DOHH2 (cell line): ENCODE measurements at regions not wholly inside any gene's neighbourhood (a gene's known extent, or its start where the extent isn't known, plus 50 kb on each side); places are given as distances from the start of the nearest gene placed in this dataset.

ENCODE experiments used
- H3F3A ChIP-seq: fragments of 200-600 bp; sonication (generic), shearing (Covaris generic); 2 replicates; pipeline ENCODE4 v1.6.0; 2016; ENCODE audit warnings: antibody characterized with exemption, mild to moderate bottlenecking; ENCODE audit not compliant: control insufficient read depth, insufficient read depth
- H3K27ac ChIP-seq: fragments of 200-600 bp; sonication (generic); 2 replicates; pipeline ENCODE4 v1.5.1; 2014; ENCODE audit warnings: low read depth, mild to moderate bottlenecking, low read length, moderate library complexity
- H3K27me3 ChIP-seq: fragments of 200-600 bp; sonication (generic); 2 replicates; pipeline ENCODE4 v1.6.1; 2014; ENCODE audit warnings: mild to moderate bottlenecking, low read length, mixed read lengths; ENCODE audit not compliant: control insufficient read depth
- H3K36me3 ChIP-seq: fragments of 200-600 bp; sonication (generic); 2 replicates; pipeline ENCODE4 v1.6.1; 2014; ENCODE audit warnings: mild to moderate bottlenecking, low read length, moderate library complexity, mixed read lengths; ENCODE audit not compliant: control insufficient read depth
- H3K4me1 ChIP-seq: fragments of 200-600 bp; sonication (generic); 2 replicates; pipeline ENCODE4 v1.6.1; 2014; ENCODE audit warnings: mild to moderate bottlenecking, low read length, mixed read lengths; ENCODE audit not compliant: control insufficient read depth
- H3K4me2 ChIP-seq: fragments of 200-600 bp; sonication (generic); 2 replicates; pipeline ENCODE4 v1.6.0; 2014; ENCODE audit warnings: mild to moderate bottlenecking, low read length, moderate library complexity
- H3K4me3 ChIP-seq: fragments of 200-600 bp; sonication (generic); 2 replicates; pipeline ENCODE4 v1.5.1; 2014; ENCODE audit warnings: mild to moderate bottlenecking, low read length, mixed read lengths
- H3K79me2 ChIP-seq: fragments of 200-600 bp; sonication (generic); 2 replicates; pipeline ENCODE4 v1.6.1; 2014; ENCODE audit warnings: mild to moderate bottlenecking, low read length, mixed read lengths; ENCODE audit not compliant: control insufficient read depth
- H3K9me2 ChIP-seq: fragments of 200-600 bp; sonication (generic); replicated peaks from 2 replicates; pipeline ENCODE4 v1.6.1; 2014; ENCODE audit warnings: mild to moderate bottlenecking, low read length, mixed read lengths; ENCODE audit not compliant: control insufficient read depth
- H3K9me3 ChIP-seq: fragments of 200-600 bp; sonication (generic); 2 replicates; pipeline ENCODE4 v1.6.1; 2014; ENCODE audit warnings: antibody characterized with exemption, low read length, mixed read lengths; ENCODE audit not compliant: control insufficient read depth, insufficient read depth
- H4K20me1 ChIP-seq: fragments of 200-600 bp; sonication (generic); 2 replicates; pipeline ENCODE4 v1.6.0; 2014; ENCODE audit warnings: low read depth, mild to moderate bottlenecking, antibody characterized with exemption, low read length, moderate library complexity; ENCODE audit not compliant: control insufficient read depth, insufficient read depth
- EZH2phosphoT487 ChIP-seq: fragments of 200-600 bp; sonication (generic); IDR thresholded peaks from 2 replicates; pipeline ENCODE4 v1.6.1; 2017; ENCODE audit warnings: borderline replicate concordance, mild to moderate bottlenecking, antibody characterized with exemption, low read length, moderate library complexity, mixed read lengths
- TF ChIP-seq, protein P1 (sequence below): fragments of 200-600 bp; sonication (generic); IDR thresholded peaks from one replicate; pipeline ENCODE4 v1.5.1; 2014; ENCODE audit warnings: antibody characterized with exemption, mild to moderate bottlenecking, low read depth, low read length; ENCODE audit not compliant: poor library complexity, severe bottlenecking

DNA sequence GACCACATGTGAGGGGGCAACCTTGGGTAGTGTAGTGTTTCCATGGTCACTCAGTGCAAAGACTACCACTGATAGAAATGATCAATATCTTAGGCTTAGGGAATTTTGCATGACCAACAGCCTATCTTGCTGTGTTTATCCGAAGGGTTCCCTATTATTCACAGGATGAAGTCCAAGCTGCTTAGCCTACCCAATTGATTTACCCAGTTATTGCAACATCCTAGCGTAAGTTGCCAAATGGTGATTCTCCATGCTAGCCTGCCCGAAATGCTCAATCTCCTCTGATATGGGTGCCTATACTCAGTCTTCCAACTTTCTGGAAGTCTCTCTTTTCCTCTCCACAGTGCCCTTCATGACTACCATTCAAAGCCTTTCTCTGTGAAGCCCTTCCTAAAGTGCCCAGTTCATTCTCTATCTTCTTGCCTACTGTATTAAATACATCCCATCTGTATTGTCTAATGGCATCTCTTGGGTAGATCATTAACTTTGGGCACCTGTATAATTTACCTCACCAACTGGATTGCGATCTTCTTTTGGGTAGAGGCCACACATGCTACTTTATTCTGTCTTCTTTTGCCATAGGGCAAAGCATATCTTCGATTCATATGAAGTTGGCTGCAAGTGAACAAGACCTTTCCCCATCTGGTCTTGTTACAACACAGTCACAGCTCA is 240.5 kb downstream of the CLIC5 start:
- H4K20me1 ChIP-seq: no peaks in the 10 kb centered on the region
- H3K79me2 ChIP-seq: no peaks in the 10 kb centered on the region
- no peak overlapping the region for H3K27ac ChIP-seq
- TF ChIP-seq, protein P1, sequence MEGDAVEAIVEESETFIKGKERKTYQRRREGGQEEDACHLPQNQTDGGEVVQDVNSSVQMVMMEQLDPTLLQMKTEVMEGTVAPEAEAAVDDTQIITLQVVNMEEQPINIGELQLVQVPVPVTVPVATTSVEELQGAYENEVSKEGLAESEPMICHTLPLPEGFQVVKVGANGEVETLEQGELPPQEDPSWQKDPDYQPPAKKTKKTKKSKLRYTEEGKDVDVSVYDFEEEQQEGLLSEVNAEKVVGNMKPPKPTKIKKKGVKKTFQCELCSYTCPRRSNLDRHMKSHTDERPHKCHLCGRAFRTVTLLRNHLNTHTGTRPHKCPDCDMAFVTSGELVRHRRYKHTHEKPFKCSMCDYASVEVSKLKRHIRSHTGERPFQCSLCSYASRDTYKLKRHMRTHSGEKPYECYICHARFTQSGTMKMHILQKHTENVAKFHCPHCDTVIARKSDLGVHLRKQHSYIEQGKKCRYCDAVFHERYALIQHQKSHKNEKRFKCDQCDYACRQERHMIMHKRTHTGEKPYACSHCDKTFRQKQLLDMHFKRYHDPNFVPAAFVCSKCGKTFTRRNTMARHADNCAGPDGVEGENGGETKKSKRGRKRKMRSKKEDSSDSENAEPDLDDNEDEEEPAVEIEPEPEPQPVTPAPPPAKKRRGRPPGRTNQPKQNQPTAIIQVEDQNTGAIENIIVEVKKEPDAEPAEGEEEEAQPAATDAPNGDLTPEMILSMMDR: no peak
- TF ChIP-seq EZH2phosphoT487: no peak
- no peaks in the 10 kb centered on the region for H3F3A ChIP-seq
- no peak overlapping the region for H3K4me3 ChIP-seq
- H3K27me3 ChIP-seq: no peaks in the 10 kb centered on the region
- no peaks in the 10 kb centered on the region for H3K36me3 ChIP-seq
- H3K4me1 ChIP-seq: no peaks in the 10 kb centered on the region
- no peaks in the 10 kb centered on the region for H3K9me3 ChIP-seq
- H3K9me2 ChIP-seq: no peaks in the 10 kb centered on the region
- H3K4me2 ChIP-seq: no peak overlapping the region

DNA sequence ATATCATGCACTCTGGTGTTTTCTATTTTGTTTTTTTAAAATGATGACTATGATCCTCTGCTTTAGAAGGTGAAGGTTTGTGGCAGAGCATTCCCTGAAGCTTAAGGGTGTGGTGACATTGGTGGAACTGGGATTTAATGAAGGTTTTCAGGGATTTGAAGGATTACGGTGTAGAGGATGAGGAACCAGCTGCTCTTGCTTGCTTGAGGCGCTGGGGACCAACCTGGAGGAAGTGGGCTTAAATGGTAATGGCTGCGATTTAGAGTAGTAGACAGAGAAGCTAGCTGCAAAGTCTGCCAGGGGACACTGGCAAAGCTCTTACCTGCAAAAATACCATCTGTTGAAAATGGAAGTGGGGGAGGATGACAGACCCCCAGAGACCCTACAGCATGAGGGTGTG is 241.8 kb downstream of the CLIC5 start:
- no peaks in the 10 kb centered on the region for H3F3A ChIP-seq
- no peaks in the 10 kb centered on the region for H3K36me3 ChIP-seq
- TF ChIP-seq EZH2phosphoT487: no peak
- TF ChIP-seq, protein P1: no peak
- no peak overlapping the region for H3K4me3 ChIP-seq
- H3K9me3 ChIP-seq: no peaks in the 10 kb centered on the region
- no peaks in the 10 kb centered on the region for H4K20me1 ChIP-seq
- H3K9me2 ChIP-seq: no peaks in the 10 kb centered on the region
- H3K27me3 ChIP-seq: no peaks in the 10 kb centered on the region
- H3K79me2 ChIP-seq: no peaks in the 10 kb centered on the region
- no peaks in the 10 kb centered on the region for H3K4me1 ChIP-seq
- H3K4me2 ChIP-seq: no peak overlapping the region
- H3K27ac ChIP-seq: no peak overlapping the region

DNA sequence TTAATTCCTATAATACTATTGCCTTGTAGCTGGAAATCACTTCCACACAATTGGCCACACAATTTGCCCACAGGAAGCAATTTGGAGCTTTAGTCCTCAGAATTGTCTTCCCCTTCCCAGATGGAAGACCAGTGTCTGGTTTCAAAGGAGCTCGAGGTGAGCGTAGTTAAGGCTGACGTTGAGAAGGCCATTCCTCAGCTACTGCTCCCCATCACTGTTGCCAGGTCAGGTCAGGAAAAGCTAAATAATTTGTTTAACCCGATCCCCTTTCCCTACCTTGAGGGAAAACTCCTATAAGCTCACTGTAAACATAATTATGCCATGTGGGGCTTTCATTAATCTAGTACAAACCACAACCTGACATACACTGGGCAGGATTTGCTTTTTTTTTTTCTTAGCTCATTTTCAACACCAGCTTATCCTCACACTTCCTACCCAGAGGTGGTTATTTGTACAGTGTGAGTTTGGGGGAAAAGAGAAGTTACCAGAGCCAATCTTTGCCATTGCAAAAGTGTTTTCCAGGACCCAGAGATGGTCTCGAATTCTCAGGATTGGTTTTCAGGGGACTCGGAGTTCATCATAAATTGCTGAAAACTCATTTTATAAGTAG is 242.7 kb downstream of the CLIC5 start:
- Histone ChIP-seq H3K27ac (no peak overlapping the region), H3K4me2 (no peak overlapping the region), H3K9me3 (peaks cover 1% of the 10 kb centered on the region; the same call in 1 of the 2 replicates), H3K9me2 (no peaks in the 10 kb centered on the region), H3K4me1 (no peaks in the 10 kb centered on the region), H3K27me3 (no peaks in the 10 kb centered on the region), H3K4me3 (no peak overlapping the region), H3K79me2 (no peaks in the 10 kb centered on the region), H4K20me1 (no peaks in the 10 kb centered on the region), H3K36me3 (no peaks in the 10 kb centered on the region), H3F3A (no peaks in the 10 kb centered on the region)
- no peak for TF ChIP-seq EZH2phosphoT487
- TF ChIP-seq, protein P1: no peak
